IMR-90 (cell line): ENCODE measurements at regions not wholly inside any gene's neighbourhood (a gene's known extent, or its start where the extent isn't known, plus 50 kb on each side); places are given as distances from the start of the nearest gene placed in this dataset.

Source experiments
- ATAC-seq: fragments of 200-7000 bp; cut with Tn5 transposase; 2 replicates; pipeline ENCODE4 v1.9.1; 2020; ENCODE audit warnings: low read depth, mild to moderate bottlenecking, moderate library complexity
- BruUV-seq: library from RNA; stranded (reverse); fragments of 400-500 nt; replicated peaks from 2 replicates; lab custom pipeline; 2021; lab: Mats Ljungman, UMichigan
- CTCF ChIA-PET: fragments of 300-600 bp; formaldehyde crosslinking; extraction: SDS; loops from one replicate; lab custom pipeline; 2021; ENCODE audit warnings: antibody characterized with exemption; lab: Yijun Ruan, JAX
- POLR2A ChIA-PET: fragments of 300-600 bp; sonication (Branson Sonifier 250); formaldehyde crosslinking; loops from one replicate; lab custom pipeline; 2022; ENCODE audit warnings: antibody characterized with exemption; ENCODE audit not compliant: unreplicated experiment; lab: Charles Lee
- DNase-seq: peaks from one replicate; pipeline ENCODE4 v3.0.0; 2013
- H2AFZ ChIP-seq: replicated peaks from 2 replicates; pipeline ENCODE3; 2013; ENCODE audit warnings: low read length, mild to moderate bottlenecking; ENCODE audit not compliant: poor library complexity
- H2AK5ac ChIP-seq: 2 replicates; pipeline ENCODE4 v1.6.1; 2013; ENCODE audit warnings: low read depth, low read length, inconsistent platforms
- H2AK9ac ChIP-seq: replicated peaks from 2 replicates; pipeline ENCODE3; 2013; ENCODE audit warnings: mild to moderate bottlenecking, low read depth, low read length, moderate library complexity; ENCODE audit not compliant: poor library complexity
- H2BK120ac ChIP-seq: 2 replicates; pipeline ENCODE4 v1.6.1; 2013; ENCODE audit warnings: low read depth, low read length, inconsistent platforms
- H2BK15ac ChIP-seq: 3 replicates; pipeline ENCODE4 v1.6.1; 2013; ENCODE audit warnings: low read depth, low read length, inconsistent platforms
- H2BK20ac ChIP-seq: 2 replicates; pipeline ENCODE4 v1.6.1; 2013; ENCODE audit warnings: low read depth, mild to moderate bottlenecking, inconsistent platforms, low read length, moderate library complexity
- H2BK5ac ChIP-seq: 2 replicates; pipeline ENCODE4 v1.6.1; 2013; ENCODE audit warnings: mild to moderate bottlenecking, low read depth, low read length, inconsistent platforms; ENCODE audit not compliant: poor library complexity, severe bottlenecking
- H3K14ac ChIP-seq: replicated peaks from 2 replicates; pipeline ENCODE4 v1.6.1; 2013; ENCODE audit warnings: low read depth, low read length, inconsistent platforms
- H3K18ac ChIP-seq: 2 replicates; pipeline ENCODE4 v1.6.1; 2013; ENCODE audit warnings: low read depth, low read length, control low read depth
- H3K23ac ChIP-seq: 2 replicates; pipeline ENCODE4 v1.6.1; 2013; ENCODE audit warnings: low read depth, low read length, inconsistent platforms
- H3K27ac ChIP-seq: 2 replicates; pipeline ENCODE4 v1.5.1; 2013; ENCODE audit warnings: mild to moderate bottlenecking, control low read depth, low read length; ENCODE audit not compliant: insufficient read depth
- H3K27me3 ChIP-seq: 2 replicates; pipeline ENCODE4 v1.6.1; 2013; ENCODE audit warnings: low read length; ENCODE audit not compliant: control insufficient read depth, insufficient read depth
- H3K36me3 ChIP-seq: 2 replicates; pipeline ENCODE4 v1.6.1; 2013; ENCODE audit warnings: low read length, mixed read lengths; ENCODE audit not compliant: control insufficient read depth, insufficient read depth
- H3K4ac ChIP-seq: 2 replicates; pipeline ENCODE4 v1.6.1; 2013; ENCODE audit warnings: low read depth, low read length, inconsistent platforms
- H3K4me1 ChIP-seq: 2 replicates; pipeline ENCODE4 v1.6.1; 2013; ENCODE audit warnings: low read length, mixed read lengths; ENCODE audit not compliant: control insufficient read depth, insufficient read depth
- H3K4me2 ChIP-seq: 2 replicates; pipeline ENCODE4 v1.6.1; 2013; ENCODE audit warnings: low read depth, mild to moderate bottlenecking, control low read depth, low read length, moderate library complexity
- H3K4me3 ChIP-seq: 2 replicates; pipeline ENCODE4 v1.5.1; 2013; ENCODE audit warnings: low read depth, mild to moderate bottlenecking, control low read depth, low read length, moderate library complexity; ENCODE audit not compliant: insufficient read depth
- H3K56ac ChIP-seq: 2 replicates; pipeline ENCODE4 v1.6.1; 2013; ENCODE audit warnings: low read length, inconsistent platforms; ENCODE audit not compliant: insufficient read depth; ENCODE audit errors: extremely low read depth
- H3K79me1 ChIP-seq, 2 experiments: 2 replicates each; pipeline ENCODE4 v1.6.1; 2013; ENCODE audit warnings: low read length in 2 of 2, inconsistent platforms in 1 of 2, low read depth in 1 of 2
- H3K9ac ChIP-seq: 2 replicates; pipeline ENCODE4 v1.6.1; 2013; ENCODE audit warnings: low read depth, low read length, control low read depth
- H3K9me1 ChIP-seq: 2 replicates; pipeline ENCODE4 v1.6.1; 2013; ENCODE audit warnings: low read length, inconsistent platforms; ENCODE audit not compliant: insufficient read depth
- H3K9me3 ChIP-seq: 2 replicates; pipeline ENCODE4 v1.6.1; 2013; ENCODE audit warnings: low read length; ENCODE audit not compliant: control insufficient read depth, insufficient read depth
- H4K20me1 ChIP-seq: 2 replicates; pipeline ENCODE4 v1.6.1; 2013; ENCODE audit warnings: low read length, inconsistent platforms; ENCODE audit not compliant: insufficient read depth
- H4K5ac ChIP-seq: 2 replicates; pipeline ENCODE4 v1.6.1; 2013; ENCODE audit warnings: mild to moderate bottlenecking, low read depth, low read length, control low read depth
- H4K8ac ChIP-seq, 2 experiments: 2 replicates each; pipeline ENCODE4 v1.6.1; 2013; ENCODE audit warnings: low read depth in 2 of 2, low read length in 2 of 2, control low read depth in 1 of 2, inconsistent platforms in 1 of 2
- H4K91ac ChIP-seq: 2 replicates; pipeline ENCODE4 v1.6.1; 2013; ENCODE audit warnings: low read depth, low read length, inconsistent platforms; ENCODE audit not compliant: insufficient read depth
- BHLHE40 ChIP-seq: fragments of 150-350 bp; IDR thresholded peaks from 2 replicates; pipeline ENCODE4 v1.6.1; 2016; ENCODE audit warnings: mild to moderate bottlenecking, low read depth, low read length
- CEBPB ChIP-seq: IDR thresholded peaks from 2 replicates; pipeline ENCODE4 v1.6.1; 2012; ENCODE audit warnings: low read depth, low read length, improper control_type of control experiment
- CHD1 ChIP-seq: IDR thresholded peaks from 2 replicates; pipeline ENCODE4 v1.6.1; 2012; ENCODE audit warnings: low read depth, low read length, improper control_type of control experiment
- FOS ChIP-seq: fragments of 150-350 bp; IDR thresholded peaks from 2 replicates; pipeline ENCODE4 v1.6.1; 2016; ENCODE audit warnings: low read depth, low read length
- MAFK ChIP-seq: IDR thresholded peaks from 2 replicates; pipeline ENCODE4 v1.6.1; 2012; ENCODE audit warnings: low read depth, low read length, improper control_type of control experiment
- MAZ ChIP-seq: IDR thresholded peaks from 2 replicates; pipeline ENCODE4 v1.6.1; 2012; ENCODE audit warnings: low read depth, mild to moderate bottlenecking, low read length, improper control_type of control experiment, moderate library complexity, borderline replicate concordance
- MXI1 ChIP-seq: IDR thresholded peaks from 2 replicates; pipeline ENCODE4 v1.6.1; 2012; ENCODE audit warnings: low read depth, mild to moderate bottlenecking, low read length, moderate library complexity, borderline replicate concordance
- NFE2L2 ChIP-seq: fragments of 150-350 bp; IDR thresholded peaks from 2 replicates; pipeline ENCODE4 v1.6.1; 2016; ENCODE audit warnings: low read depth, mild to moderate bottlenecking, low read length
- POLR2A ChIP-seq: IDR thresholded peaks from 2 replicates; pipeline ENCODE4 v1.6.1; 2012; ENCODE audit warnings: mild to moderate bottlenecking, low read depth, low read length
- RAD21 ChIP-seq: IDR thresholded peaks from 2 replicates; pipeline ENCODE4 v1.6.1; 2012; ENCODE audit warnings: low read length, improper control_type of control experiment
- RCOR1 ChIP-seq: IDR thresholded peaks from 2 replicates; pipeline ENCODE4 v1.6.1; 2012; ENCODE audit warnings: mild to moderate bottlenecking, low read length, improper control_type of control experiment; ENCODE audit not compliant: insufficient replicate concordance
- RFX5 ChIP-seq: IDR thresholded peaks from 2 replicates; pipeline ENCODE4 v1.8.0; 2012; ENCODE audit warnings: low read depth, mild to moderate bottlenecking, low read length, moderate library complexity
- SMC3 ChIP-seq: fragments of 150-350 bp; IDR thresholded peaks from 2 replicates; pipeline ENCODE4 v1.6.1; 2016; ENCODE audit warnings: low read depth, mild to moderate bottlenecking, antibody characterized with exemption, low read length, moderate library complexity
- WGBS, 2 experiments: methylation state at CpG; one replicate each; pipeline versions ENCODE4 v1.1.5 to v1.1.7; 2013; ENCODE audit warnings: missing lambda C conversion rate in 2 of 2; ENCODE audit not compliant: insufficient read length in 1 of 2; ENCODE audit errors: extremely low coverage in 2 of 2; 5-methylcytosine and 5-hydroxymethylcytosine counted together
- dilution Hi-C: fragments of 300-500 bp; cut with HindIII; formaldehyde crosslinking; loops from one replicate; pipeline ENCODE4 v1.14.3; 2018; ENCODE audit warnings: low sequenced_read_pairs; ENCODE audit not compliant: unreplicated experiment
- in situ Hi-C: fragments of 300-500 bp; cut with MboI; formaldehyde crosslinking; loops from 3 replicates; pipeline ENCODE4 v1.14.3; 2019; ENCODE audit warnings: low sequenced_read_pairs, inconsistent platforms, mixed read lengths
- intact Hi-C: fragments of 100-400 bp; cut with micrococcal nuclease; formaldehyde crosslinking; loops from 2 replicates; pipeline ENCODE4 v1.10.0; 2022
- TF ChIP-seq, protein P1 (sequence below): fragments of 150-350 bp; IDR thresholded peaks from 2 replicates; pipeline ENCODE4 v1.6.1; 2016; ENCODE audit warnings: low read depth, mild to moderate bottlenecking, low read length, moderate library complexity, borderline replicate concordance
- TF ChIP-seq, protein P2 (sequence below): fragments of 150-350 bp; IDR thresholded peaks from 2 replicates; pipeline ENCODE4 v1.6.1; 2017; ENCODE audit warnings: mild to moderate bottlenecking, antibody characterized with exemption, low read length, low read depth
- TF ChIP-seq, protein P3 (sequence below): conservative IDR thresholded peaks from 2 replicates; pipeline ENCODE4 v1.5.1; 2012; ENCODE audit warnings: mild to moderate bottlenecking, low read depth, low read length, improper control_type of control experiment

DNA sequence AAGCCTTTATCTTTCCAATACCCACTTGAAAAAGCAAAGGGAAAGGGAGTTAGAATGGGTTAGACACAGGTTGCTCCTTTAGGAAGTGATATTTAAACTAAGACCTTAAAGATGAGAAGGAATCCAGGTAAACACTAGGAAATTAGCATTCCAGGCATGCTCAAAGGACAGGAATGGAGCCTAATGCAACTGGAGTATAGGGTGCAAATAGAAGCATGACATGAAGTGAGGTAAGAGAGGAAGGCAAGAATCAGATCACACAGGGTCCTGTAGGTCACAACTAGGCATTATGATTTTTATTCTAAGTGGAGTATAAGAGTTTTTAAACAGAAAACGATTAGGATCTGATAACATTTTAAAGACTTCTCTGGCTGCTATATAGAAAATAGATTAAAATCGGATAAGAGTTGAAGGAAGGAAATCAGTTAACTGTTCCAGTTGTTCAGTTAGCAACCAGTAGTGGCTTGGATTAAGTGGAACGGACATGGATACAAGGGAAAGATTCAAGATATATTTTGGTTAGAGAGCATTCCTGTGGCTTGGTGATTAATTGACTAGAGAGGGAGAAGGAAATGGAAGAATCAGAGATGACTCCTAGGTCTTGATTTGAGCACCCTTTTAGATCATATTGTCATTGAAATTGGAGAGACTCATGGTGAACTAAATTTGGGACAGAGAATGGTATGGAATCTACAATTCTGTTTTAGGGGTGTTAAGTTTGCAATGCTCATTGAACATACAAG is 95.9 kb downstream of the FBXO4 start:
- POLR2A ChIA-PET, result no interaction called here
- no peak overlapping the region for H3K56ac ChIP-seq
- intact Hi-C loops (no loop called here), dilution Hi-C loops (no loop called here), in situ Hi-C loops (no loop called here)
- TF ChIP-seq, protein P1, sequence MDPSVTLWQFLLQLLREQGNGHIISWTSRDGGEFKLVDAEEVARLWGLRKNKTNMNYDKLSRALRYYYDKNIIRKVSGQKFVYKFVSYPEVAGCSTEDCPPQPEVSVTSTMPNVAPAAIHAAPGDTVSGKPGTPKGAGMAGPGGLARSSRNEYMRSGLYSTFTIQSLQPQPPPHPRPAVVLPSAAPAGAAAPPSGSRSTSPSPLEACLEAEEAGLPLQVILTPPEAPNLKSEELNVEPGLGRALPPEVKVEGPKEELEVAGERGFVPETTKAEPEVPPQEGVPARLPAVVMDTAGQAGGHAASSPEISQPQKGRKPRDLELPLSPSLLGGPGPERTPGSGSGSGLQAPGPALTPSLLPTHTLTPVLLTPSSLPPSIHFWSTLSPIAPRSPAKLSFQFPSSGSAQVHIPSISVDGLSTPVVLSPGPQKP, result no peak
- TF ChIP-seq MXI1 (no peak), POLR2A (no peak), MAZ (no peak), NFE2L2 (no peak), CEBPB (no peak), RCOR1 (no peak), CHD1 (no peak), FOS (no peak), RFX5 (no peak), RAD21 (no peak), BHLHE40 (no peak), SMC3 (no peak), MAFK (no peak)
- TF ChIP-seq, protein P2, sequence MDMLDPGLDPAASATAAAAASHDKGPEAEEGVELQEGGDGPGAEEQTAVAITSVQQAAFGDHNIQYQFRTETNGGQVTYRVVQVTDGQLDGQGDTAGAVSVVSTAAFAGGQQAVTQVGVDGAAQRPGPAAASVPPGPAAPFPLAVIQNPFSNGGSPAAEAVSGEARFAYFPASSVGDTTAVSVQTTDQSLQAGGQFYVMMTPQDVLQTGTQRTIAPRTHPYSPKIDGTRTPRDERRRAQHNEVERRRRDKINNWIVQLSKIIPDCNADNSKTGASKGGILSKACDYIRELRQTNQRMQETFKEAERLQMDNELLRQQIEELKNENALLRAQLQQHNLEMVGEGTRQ, result no peak
- TF ChIP-seq, protein P3, sequence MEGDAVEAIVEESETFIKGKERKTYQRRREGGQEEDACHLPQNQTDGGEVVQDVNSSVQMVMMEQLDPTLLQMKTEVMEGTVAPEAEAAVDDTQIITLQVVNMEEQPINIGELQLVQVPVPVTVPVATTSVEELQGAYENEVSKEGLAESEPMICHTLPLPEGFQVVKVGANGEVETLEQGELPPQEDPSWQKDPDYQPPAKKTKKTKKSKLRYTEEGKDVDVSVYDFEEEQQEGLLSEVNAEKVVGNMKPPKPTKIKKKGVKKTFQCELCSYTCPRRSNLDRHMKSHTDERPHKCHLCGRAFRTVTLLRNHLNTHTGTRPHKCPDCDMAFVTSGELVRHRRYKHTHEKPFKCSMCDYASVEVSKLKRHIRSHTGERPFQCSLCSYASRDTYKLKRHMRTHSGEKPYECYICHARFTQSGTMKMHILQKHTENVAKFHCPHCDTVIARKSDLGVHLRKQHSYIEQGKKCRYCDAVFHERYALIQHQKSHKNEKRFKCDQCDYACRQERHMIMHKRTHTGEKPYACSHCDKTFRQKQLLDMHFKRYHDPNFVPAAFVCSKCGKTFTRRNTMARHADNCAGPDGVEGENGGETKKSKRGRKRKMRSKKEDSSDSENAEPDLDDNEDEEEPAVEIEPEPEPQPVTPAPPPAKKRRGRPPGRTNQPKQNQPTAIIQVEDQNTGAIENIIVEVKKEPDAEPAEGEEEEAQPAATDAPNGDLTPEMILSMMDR, result no peak
- H3K23ac ChIP-seq, result no peak overlapping the region
- no peaks in the 10 kb centered on the region for H3K9me3 ChIP-seq
- no peak overlapping the region for H3K27ac ChIP-seq
- ATAC-seq (no peak), DNase-seq (no peak)
- no peak overlapping the region for H4K91ac ChIP-seq
- H3K4me1 ChIP-seq, result no peaks in the 10 kb centered on the region
- no peaks in the 10 kb centered on the region for H3K27me3 ChIP-seq
- no peak overlapping the region for H3K4me3 ChIP-seq
- H2AK9ac ChIP-seq, result no peak overlapping the region
- no peak overlapping the region for H2BK20ac ChIP-seq
- H3K14ac ChIP-seq, result no peak overlapping the region
- H2BK120ac ChIP-seq, result no peak overlapping the region
- no TSS peak for BruUV-seq
- H2BK15ac ChIP-seq, result no peak overlapping the region
- no peak overlapping the region for H3K18ac ChIP-seq
- H3K4me2 ChIP-seq, result no peak overlapping the region
- WGBS, 2 experiments, result no CpG with 5 or more reads among the region's 3 CpGs
- H3K36me3 ChIP-seq, result no peaks in the 10 kb centered on the region
- H3K79me1 ChIP-seq, result no peaks in the 10 kb centered on the region
- H2AK5ac ChIP-seq, result no peak overlapping the region
- CTCF ChIA-PET, result interaction anchor here (1.9 kb wide), 1 partner anchor 16 kb away, joined by 7 read pairs; no protein-coding TSS in a partner anchor
- H2AFZ ChIP-seq, result no peak overlapping the region
- no peak overlapping the region for H3K4ac ChIP-seq
- no peaks in the 10 kb centered on the region for H4K20me1 ChIP-seq
- no peak overlapping the region for H3K9ac ChIP-seq
- no peaks in the 10 kb centered on the region for H3K9me1 ChIP-seq
- no peak overlapping the region for H4K8ac ChIP-seq
- H2BK5ac ChIP-seq, result no peak overlapping the region
- H4K5ac ChIP-seq, result no peak overlapping the region
